Activated T-helper 2 cell treated with anti-CD3 and anti-CD28 coated beads, Interferon-gamma antibody, Interleukin-2, Interleukin-4, amounts not matched to agents 10 μg/mL and 5 μg/mL and 100 μg/mL, durations not matched to agents 14 hours and 24 hours and 36 hours (primary cell): ENCODE measurements at regions not wholly inside any gene's neighbourhood (a gene's known extent, or its start where the extent isn't known, plus 50 kb on each side); places are given as distances from the start of the nearest gene placed in this dataset.

ENCODE experiments used
- DNase-seq: peaks from one replicate; pipeline ENCODE4 v3.0.0; 2021; ENCODE audit warnings: low spot score
- H3K27ac Mint-ChIP-seq: one replicate; pipeline ENCODE4 v1.8.0; 2021; ENCODE audit warnings: mixed read lengths
- H3K27me3 Mint-ChIP-seq: one replicate; pipeline ENCODE4 v1.8.0; 2021; ENCODE audit warnings: low read depth, mixed read lengths
- H3K36me3 Mint-ChIP-seq: one replicate; pipeline ENCODE4 v1.8.0; 2021; ENCODE audit warnings: low read depth, mixed read lengths
- H3K4me1 Mint-ChIP-seq: one replicate; pipeline ENCODE4 v1.8.0; 2021; ENCODE audit warnings: low read depth, mixed read lengths
- H3K4me3 Mint-ChIP-seq: one replicate; pipeline ENCODE4 v1.8.0; 2021; ENCODE audit warnings: low read depth, mild to moderate bottlenecking, moderate library complexity, mixed read lengths
- H3K9me3 Mint-ChIP-seq: one replicate; pipeline ENCODE4 v1.8.0; 2021; ENCODE audit warnings: mixed read lengths
- intact Hi-C: fragments of 100-400 bp; cut with micrococcal nuclease; formaldehyde crosslinking; loops from one replicate; pipeline ENCODE4 v1.15.1; 2023

DNA sequence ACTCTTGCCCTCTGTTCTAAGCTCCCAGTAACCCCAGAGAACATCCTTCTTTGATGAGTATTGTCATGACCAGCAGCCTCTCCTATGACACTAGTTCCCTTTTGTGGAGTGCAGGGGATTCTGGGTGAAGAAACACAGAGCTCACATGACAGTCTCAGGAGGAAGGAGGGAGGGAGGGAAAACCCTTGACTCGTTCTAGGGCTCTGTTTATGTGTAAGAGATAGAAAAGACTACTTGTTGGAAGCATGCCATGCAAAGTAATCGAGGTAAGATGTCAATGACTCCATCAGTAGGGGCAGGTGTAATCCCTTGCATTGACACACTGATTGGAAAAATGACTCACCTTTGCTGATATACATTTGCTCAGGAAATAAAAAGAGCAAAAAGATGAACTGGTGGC, 190.2 kb upstream of the ELL2 start:
- H3K4me3 Mint-ChIP-seq, result no peak overlapping the region
- H3K27ac Mint-ChIP-seq, result no peak overlapping the region
- no peak for DNase-seq
- intact Hi-C loops, result no loop called here
- H3K4me1 Mint-ChIP-seq, result no peaks in the 10 kb centered on the region
- no peaks in the 10 kb centered on the region for H3K9me3 Mint-ChIP-seq
- H3K27me3 Mint-ChIP-seq, result no peaks in the 10 kb centered on the region
- H3K36me3 Mint-ChIP-seq, result no peaks in the 10 kb centered on the region

DNA sequence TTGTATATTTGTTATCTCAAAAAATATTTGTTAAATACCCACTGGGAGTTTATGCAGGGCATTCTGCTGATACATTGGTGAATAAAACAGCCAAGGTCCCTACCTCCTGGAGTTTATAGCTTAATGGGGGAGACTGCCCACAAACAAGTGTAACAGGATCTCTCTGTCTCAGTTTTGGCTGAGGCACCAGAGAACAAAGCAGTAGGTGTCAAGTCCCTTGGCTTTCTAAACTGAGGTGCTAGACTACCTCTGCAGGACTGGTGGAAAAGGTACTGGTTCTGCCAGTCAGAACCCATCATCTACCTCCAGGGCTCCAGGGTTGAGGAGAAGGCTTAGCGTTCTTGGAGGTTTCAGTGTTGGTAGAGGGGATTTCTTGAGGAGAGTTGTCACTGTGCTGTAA, 188.4 kb upstream of the ELL2 start:
- Mint-ChIP-seq H3K9me3 (no peaks in the 10 kb centered on the region), H3K27me3 (no peaks in the 10 kb centered on the region), H3K36me3 (no peaks in the 10 kb centered on the region), H3K27ac (no peak overlapping the region), H3K4me3 (no peak overlapping the region), H3K4me1 (peaks cover 6% of the 10 kb centered on the region)
- intact Hi-C loops, result no loop called here
- no peak for DNase-seq

DNA sequence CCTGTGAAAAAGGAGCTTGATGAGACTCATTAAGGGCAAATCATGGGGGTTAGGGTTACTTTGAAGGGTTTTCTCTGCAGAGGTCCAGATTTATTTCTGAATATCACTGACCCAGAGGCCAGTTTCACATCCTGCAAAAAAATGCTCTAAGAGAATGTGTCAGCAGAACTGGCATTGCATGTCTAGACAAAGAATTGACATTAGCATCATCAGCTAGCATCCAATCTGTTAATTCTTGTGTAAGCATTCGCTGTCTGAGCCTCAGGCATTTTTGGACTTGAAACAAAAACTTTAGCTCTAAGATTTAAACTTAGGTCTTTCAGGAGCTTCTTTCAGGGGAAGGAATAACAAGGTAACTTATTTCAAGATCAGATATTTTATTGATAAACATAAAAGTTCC, 187.9 kb upstream of the ELL2 start:
- no peaks in the 10 kb centered on the region for H3K36me3 Mint-ChIP-seq
- peaks cover 6% of the 10 kb centered on the region for H3K4me1 Mint-ChIP-seq
- H3K27ac Mint-ChIP-seq, result no peak overlapping the region
- H3K27me3 Mint-ChIP-seq, result no peaks in the 10 kb centered on the region
- no peaks in the 10 kb centered on the region for H3K9me3 Mint-ChIP-seq
- no peak overlapping the region for H3K4me3 Mint-ChIP-seq
- DNase-seq, result no peak
- intact Hi-C loops, result loop anchor here (5.0 kb wide), 1 partner anchor 37 kb away; no protein-coding TSS in a partner anchor

DNA sequence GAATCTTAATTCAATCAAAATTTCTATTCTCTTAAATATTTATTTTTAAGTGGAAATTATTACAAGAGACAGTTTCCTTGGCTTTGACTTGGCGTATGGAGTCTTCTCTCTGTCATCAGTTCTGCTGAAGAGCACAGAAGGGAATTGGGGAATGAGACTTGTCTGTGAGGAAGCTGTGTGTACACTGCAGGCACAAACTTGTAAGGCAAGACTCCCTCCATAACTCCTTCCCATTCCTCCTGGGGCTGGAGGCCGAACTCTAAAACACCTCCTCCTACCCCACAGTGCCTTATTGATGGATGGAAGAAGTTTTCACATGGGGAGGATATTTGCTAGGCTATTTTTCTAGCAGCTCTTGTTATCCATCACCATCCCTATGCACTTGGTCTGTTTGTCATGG, 187.4 kb upstream of the ELL2 start:
- no peak overlapping the region for H3K4me3 Mint-ChIP-seq
- no peak for DNase-seq
- H3K27me3 Mint-ChIP-seq, result no peaks in the 10 kb centered on the region
- H3K27ac Mint-ChIP-seq, result no peak overlapping the region
- intact Hi-C loops, result loop anchor here (5.0 kb wide), 1 partner anchor 37 kb away; no protein-coding TSS in a partner anchor
- peaks cover 6% of the 10 kb centered on the region for H3K4me1 Mint-ChIP-seq
- no peaks in the 10 kb centered on the region for H3K9me3 Mint-ChIP-seq
- no peaks in the 10 kb centered on the region for H3K36me3 Mint-ChIP-seq

DNA sequence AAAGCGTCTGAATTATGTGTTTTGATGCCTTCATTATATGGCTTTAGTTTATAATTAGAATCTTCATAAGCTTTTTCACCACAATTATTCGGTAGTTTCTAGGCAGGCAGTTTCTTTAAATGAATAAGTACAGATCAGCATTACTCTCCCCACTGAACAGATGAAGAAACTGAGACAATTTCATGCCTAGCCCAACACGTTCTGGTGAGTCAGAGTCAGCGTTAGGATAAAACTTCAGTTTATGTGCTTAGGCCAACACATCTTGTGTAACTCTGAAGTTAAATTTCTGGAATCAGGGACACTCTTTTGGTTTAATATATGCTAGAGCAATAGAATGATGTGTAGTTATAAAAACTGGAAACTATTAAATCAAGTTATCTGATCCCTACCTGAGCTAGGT, 186.7 kb upstream of the ELL2 start:
- Mint-ChIP-seq H3K4me1 (peaks cover 6% of the 10 kb centered on the region), H3K27ac (no peak overlapping the region), H3K4me3 (no peak overlapping the region), H3K27me3 (no peaks in the 10 kb centered on the region), H3K9me3 (no peaks in the 10 kb centered on the region), H3K36me3 (no peaks in the 10 kb centered on the region)
- DNase-seq, result no peak
- intact Hi-C loops, result loop anchor here (5.0 kb wide), 1 partner anchor 36 kb away; no protein-coding TSS in a partner anchor

DNA sequence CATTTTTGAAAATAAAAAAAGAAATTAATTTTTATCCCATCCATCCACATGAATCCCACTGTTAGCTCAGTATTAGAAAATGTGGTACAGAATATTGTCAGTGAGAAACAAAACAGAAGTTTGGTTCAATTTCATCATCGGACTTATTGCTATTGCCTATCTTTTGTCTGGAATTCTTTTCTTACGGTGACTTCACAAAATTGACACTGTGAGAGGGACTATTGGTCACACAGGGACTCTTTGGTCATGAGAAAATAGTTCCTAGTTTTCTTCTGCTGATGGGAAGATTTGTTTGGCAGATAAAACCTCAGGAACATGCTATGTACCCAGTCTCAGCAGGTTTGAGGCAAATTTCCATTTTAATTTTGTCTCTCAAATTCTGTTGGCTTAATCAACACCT, 186.2 kb upstream of the ELL2 start:
- no peaks in the 10 kb centered on the region for H3K9me3 Mint-ChIP-seq
- peaks cover 6% of the 10 kb centered on the region for H3K4me1 Mint-ChIP-seq
- no peaks in the 10 kb centered on the region for H3K27me3 Mint-ChIP-seq
- intact Hi-C loops, result loop anchor here (5.0 kb wide), 1 partner anchor 36 kb away; no protein-coding TSS in a partner anchor
- H3K27ac Mint-ChIP-seq, result no peak overlapping the region
- no peak for DNase-seq
- no peak overlapping the region for H3K4me3 Mint-ChIP-seq
- no peaks in the 10 kb centered on the region for H3K36me3 Mint-ChIP-seq

DNA sequence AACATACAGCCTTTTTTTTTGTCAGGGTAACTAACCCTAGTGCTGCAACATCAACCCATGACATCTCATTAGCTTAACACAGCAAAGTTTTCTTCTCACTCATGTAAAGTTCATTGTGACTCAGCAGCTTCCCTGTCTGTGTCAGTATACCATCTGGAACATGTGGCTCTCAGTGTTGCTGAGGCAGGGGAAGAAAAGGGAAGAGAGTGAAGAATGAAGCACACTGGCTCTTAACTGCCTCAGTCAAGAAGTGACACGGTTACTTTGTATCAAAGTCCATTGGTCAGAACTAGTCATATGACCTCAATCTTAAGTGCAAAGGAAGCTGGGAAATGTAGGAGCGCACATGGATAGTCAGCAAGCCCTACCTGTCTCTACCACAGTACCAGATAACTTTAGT, 185.0 kb upstream of the ELL2 start:
- no peak overlapping the region for H3K27ac Mint-ChIP-seq
- intact Hi-C loops, result loop anchor here (5.0 kb wide), 1 partner anchor 34 kb away; no protein-coding TSS in a partner anchor
- no peaks in the 10 kb centered on the region for H3K9me3 Mint-ChIP-seq
- H3K4me3 Mint-ChIP-seq, result no peak overlapping the region
- peaks cover 6% of the 10 kb centered on the region for H3K4me1 Mint-ChIP-seq
- H3K36me3 Mint-ChIP-seq, result no peaks in the 10 kb centered on the region
- DNase-seq, result no peak
- no peaks in the 10 kb centered on the region for H3K27me3 Mint-ChIP-seq

DNA sequence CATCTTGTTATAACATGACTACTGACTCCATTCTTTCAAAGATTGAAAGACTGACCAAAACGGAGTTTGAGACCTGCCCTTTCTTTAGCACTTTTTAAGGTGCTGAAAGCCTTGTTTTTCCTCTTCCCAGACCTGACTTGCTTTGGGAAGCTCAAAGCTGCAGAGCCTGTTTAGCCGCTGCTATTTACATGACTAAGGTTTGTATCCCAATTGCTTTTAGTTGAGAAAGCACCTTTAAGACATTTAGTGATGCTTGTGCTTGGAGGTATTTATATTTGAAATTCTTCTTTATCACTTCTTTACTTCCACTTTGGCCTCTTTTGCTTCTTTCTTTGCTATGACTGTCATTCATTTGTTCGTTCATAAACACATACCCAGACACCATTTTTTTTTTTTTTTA, 182.6 kb upstream of the ELL2 start:
- no peaks in the 10 kb centered on the region for H3K36me3 Mint-ChIP-seq
- peaks cover 7% of the 10 kb centered on the region for H3K27me3 Mint-ChIP-seq
- peaks cover 6% of the 10 kb centered on the region for H3K4me1 Mint-ChIP-seq
- H3K9me3 Mint-ChIP-seq, result no peaks in the 10 kb centered on the region
- H3K27ac Mint-ChIP-seq, result no peak overlapping the region
- H3K4me3 Mint-ChIP-seq, result no peak overlapping the region
- intact Hi-C loops, result no loop called here
- no peak for DNase-seq

DNA sequence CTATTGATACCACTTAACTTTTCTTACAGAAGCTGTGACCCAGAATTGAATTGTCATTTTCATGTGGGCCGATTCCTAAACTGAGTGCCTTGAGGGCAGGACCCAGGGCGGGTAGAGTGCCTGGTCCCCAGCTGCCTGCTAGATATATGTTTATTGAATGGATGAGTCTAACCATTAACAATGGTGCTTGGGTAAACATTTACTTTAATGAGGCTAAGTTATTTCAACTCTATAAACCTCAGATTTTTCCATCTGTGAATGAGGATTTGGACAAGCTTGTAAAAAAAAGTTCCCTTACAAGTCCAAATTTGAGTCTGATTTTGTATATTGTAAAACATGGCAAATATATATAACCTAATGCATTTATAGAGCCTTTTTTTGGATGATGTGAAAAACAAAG, 181.8 kb upstream of the ELL2 start:
- H3K27ac Mint-ChIP-seq, result no peak overlapping the region
- peaks cover 6% of the 10 kb centered on the region for H3K4me1 Mint-ChIP-seq
- no peaks in the 10 kb centered on the region for H3K9me3 Mint-ChIP-seq
- no peak overlapping the region for H3K4me3 Mint-ChIP-seq
- no peaks in the 10 kb centered on the region for H3K36me3 Mint-ChIP-seq
- intact Hi-C loops, result no loop called here
- peaks cover 10% of the 10 kb centered on the region for H3K27me3 Mint-ChIP-seq
- DNase-seq, result no peak

DNA sequence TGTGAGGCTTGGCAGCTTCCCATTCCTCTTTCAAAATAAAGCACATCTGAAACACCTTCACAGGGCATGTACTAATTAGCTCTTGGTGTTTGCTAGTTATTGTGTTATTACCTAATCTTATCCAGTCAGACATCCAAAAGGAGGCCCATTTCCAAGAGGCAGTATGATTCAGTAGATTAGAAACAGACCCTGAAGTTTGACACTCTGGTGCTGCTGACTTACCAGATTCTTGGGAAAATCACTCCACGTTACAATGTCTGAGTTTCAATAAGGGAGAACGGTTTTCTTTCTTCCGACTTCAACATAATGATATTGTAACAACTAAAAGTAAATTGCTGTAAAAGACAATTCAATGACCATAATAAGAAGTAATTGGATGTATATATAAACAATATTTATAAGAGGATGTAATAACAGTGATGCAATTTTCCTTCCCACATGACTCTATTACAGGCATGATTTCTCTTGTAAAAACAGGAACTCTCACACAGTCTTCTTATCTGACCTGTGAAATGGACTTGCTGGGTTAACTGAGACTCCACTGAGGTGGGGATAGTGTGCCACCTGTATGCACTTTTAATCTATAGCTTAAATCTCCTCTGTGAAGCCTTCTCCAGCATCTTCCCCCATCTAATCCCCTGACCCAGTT, 181.3 kb upstream of the ELL2 start:
- Mint-ChIP-seq H3K27ac (no peak overlapping the region), H3K9me3 (no peaks in the 10 kb centered on the region), H3K36me3 (no peaks in the 10 kb centered on the region), H3K4me1 (peaks cover 6% of the 10 kb centered on the region), H3K27me3 (peaks cover 12% of the 10 kb centered on the region), H3K4me3 (no peak overlapping the region)
- DNase-seq, result no peak
- intact Hi-C loops, result no loop called here

DNA sequence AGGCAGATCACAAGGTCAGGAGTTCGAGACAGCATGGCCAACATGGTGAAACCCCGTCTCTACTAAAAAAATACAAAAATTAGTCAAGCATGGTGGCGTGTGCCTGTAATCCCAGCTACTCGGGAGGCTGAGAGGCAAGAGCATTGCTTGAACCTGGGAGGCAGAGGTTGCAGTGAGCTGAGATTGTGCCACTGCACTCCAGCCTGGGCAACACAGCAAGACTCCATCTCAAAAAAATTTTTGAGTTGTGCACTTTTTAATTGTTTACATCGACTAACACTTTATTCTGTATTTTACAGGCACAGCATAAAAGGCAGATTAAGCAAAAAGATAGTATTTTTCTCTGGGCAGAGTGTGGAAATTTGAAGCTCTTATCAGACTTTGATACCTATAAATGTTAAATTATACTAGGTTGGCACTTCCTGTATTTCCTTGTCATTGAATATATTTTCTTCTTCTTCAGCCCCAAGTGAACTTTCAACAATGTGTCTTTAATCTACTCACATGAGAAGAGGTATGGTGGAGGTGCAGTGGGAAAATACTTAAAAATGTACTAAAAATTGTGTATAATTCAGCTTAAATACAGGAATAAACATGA, 180.6 kb upstream of the ELL2 start:
- Mint-ChIP-seq H3K4me1 (peaks cover 6% of the 10 kb centered on the region), H3K27me3 (peaks cover 16% of the 10 kb centered on the region), H3K4me3 (no peak overlapping the region), H3K9me3 (no peaks in the 10 kb centered on the region), H3K27ac (no peak overlapping the region), H3K36me3 (no peaks in the 10 kb centered on the region)
- intact Hi-C loops, result no loop called here
- DNase-seq, result no peak

DNA sequence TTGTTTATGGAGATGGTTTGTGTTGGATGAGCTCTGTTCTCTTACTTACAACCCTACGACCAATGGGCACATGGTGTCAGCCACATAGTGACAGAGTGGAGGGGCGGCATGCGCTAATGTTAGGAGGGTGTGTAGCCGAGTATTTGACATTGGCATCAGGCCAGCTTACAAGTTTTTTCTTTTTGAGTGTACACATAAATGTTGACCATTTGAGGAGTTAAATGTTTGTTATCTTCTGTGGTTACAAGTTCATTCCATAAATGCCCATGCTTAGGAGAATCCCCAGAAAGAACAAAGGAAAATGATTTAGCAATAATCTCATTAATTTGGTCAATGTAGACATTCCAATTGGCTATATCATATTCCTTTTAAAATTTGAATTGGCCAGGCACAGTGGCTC, 180.1 kb upstream of the ELL2 start:
- H3K4me1 Mint-ChIP-seq, result peaks cover 5% of the 10 kb centered on the region
- no peak for DNase-seq
- H3K27me3 Mint-ChIP-seq, result peaks cover 16% of the 10 kb centered on the region
- no peak overlapping the region for H3K27ac Mint-ChIP-seq
- H3K36me3 Mint-ChIP-seq, result no peaks in the 10 kb centered on the region
- intact Hi-C loops, result no loop called here
- H3K9me3 Mint-ChIP-seq, result no peaks in the 10 kb centered on the region
- H3K4me3 Mint-ChIP-seq, result no peak overlapping the region

DNA sequence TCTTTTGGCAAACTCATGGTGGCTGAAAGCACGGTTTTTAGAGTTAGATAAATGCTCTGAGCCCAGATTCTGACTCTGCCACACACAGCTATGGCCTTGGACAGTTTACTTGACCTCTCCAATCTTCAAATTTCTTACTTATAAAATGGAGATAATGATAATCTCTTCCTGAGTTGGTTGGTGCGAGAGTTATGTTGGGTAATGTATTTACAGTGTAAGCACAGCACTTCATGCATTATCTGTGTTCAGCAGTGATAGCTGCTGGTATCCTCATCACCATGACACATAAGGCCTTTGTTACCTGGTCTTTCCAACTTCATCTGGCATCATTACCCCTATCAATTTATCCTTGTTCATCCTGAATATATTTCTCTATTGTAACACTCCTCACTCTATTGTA, 178.8 kb upstream of the ELL2 start:
- H3K27ac Mint-ChIP-seq, result no peak overlapping the region
- H3K9me3 Mint-ChIP-seq, result no peaks in the 10 kb centered on the region
- H3K4me1 Mint-ChIP-seq, result no peaks in the 10 kb centered on the region
- H3K4me3 Mint-ChIP-seq, result no peak overlapping the region
- H3K36me3 Mint-ChIP-seq, result no peaks in the 10 kb centered on the region
- intact Hi-C loops, result no loop called here
- DNase-seq, result no peak
- peaks cover 16% of the 10 kb centered on the region for H3K27me3 Mint-ChIP-seq
